ENCODE measurements at regions not wholly inside any gene's neighbourhood (a gene's known extent, or its start where the extent isn't known, plus 50 kb on each side); places are given as distances from the start of the nearest gene placed in this dataset.
"Not testable (repeated sequence)": the region's sequence is repeated elsewhere in the genome, so short reads cannot be mapped to it uniquely, and the experiment has no call there.

GRCh38 chr3:66860771-66861170, 137.3 kb upstream of the KBTBD8 start:
- ATAC-seq = no peak

- no peak for ATAC-seq
Measured at GRCh38 chr3:66863205-66864111, 134.6 kb upstream of the KBTBD8 start.

- no peak for ATAC-seq
Measured at GRCh38 chr3:66884659-66885058, 113.4 kb upstream of the KBTBD8 start.

GRCh38 chr3:66885326-66886000, 112.6 kb upstream of the KBTBD8 start:
- no peak for ATAC-seq

GRCh38 chr3:66889750-66890494, 108.2 kb upstream of the KBTBD8 start:
- peak; percentile 24 to 35 for ATAC-seq

GRCh38 chr3:66898155-66898554, 100.0 kb upstream of the KBTBD8 start:
- ATAC-seq = no peak

GRCh38 chr3:66904336-66904735, 93.8 kb upstream of the KBTBD8 start:
- ATAC-seq = no peak

GRCh38 chr3:66904831-66905493, 93.1 kb upstream of the KBTBD8 start:
- ATAC-seq = no peak

- ATAC-seq = no peak
Measured at GRCh38 chr3:66907136-66907535, 91.0 kb upstream of the KBTBD8 start.

GRCh38 chr3:66910266-66911055, 87.6 kb upstream of the KBTBD8 start:
- no peak for ATAC-seq

- no peak for ATAC-seq
Measured at GRCh38 chr3:66912306-66912705, 85.8 kb upstream of the KBTBD8 start.

- no peak for ATAC-seq
Measured at GRCh38 chr3:66922058-66922457, 76.0 kb upstream of the KBTBD8 start.

GRCh38 chr3:66923969-66924368, 74.1 kb upstream of the KBTBD8 start:
- no peak for ATAC-seq

- no peak for ATAC-seq
Measured at GRCh38 chr3:66928252-66928651, 69.9 kb upstream of the KBTBD8 start.

GRCh38 chr3:66931291-66931690, 66.8 kb upstream of the KBTBD8 start:
- no peak for ATAC-seq

GRCh38 chr3:66931699-66932098, 66.4 kb upstream of the KBTBD8 start:
- ATAC-seq = no peak

GRCh38 chr3:66933233-66933632, 64.9 kb upstream of the KBTBD8 start:
- no peak for ATAC-seq

- no peak for ATAC-seq
Measured at GRCh38 chr3:66934041-66934440, 64.1 kb upstream of the KBTBD8 start.

- ATAC-seq = no peak
Measured at GRCh38 chr3:66934725-66935124, 63.4 kb upstream of the KBTBD8 start.

- not testable (repeated sequence) for ATAC-seq
Measured at GRCh38 chr3:66937041-66937440, 61.1 kb upstream of the KBTBD8 start.

- ATAC-seq = peak in 1 of 2 donors; percentile 48
Measured at GRCh38 chr3:66938338-66938963, 59.7 kb upstream of the KBTBD8 start.

Measured in activated CD4-positive, CD25-positive, alpha-beta regulatory T cell treated with anti-CD3 and anti-CD28 coated beads, Interleukin-2, amount 50 U/mL, for 24 hours (primary cell).